Caco-2 (cell line): ENCODE measurements at regions not wholly inside any gene's neighbourhood (a gene's known extent, or its start where the extent isn't known, plus 50 kb on each side); places are given as distances from the start of the nearest gene placed in this dataset.

Experiments
- BruUV-seq: library from RNA; stranded (reverse); fragments of 400-500 nt; replicated peaks from 2 replicates; lab custom pipeline; 2021; lab: Mats Ljungman, UMichigan
- CTCF ChIA-PET: fragments of 300-600 bp; sonication (Branson Sonifier 250); formaldehyde crosslinking; loops from one replicate; lab custom pipeline; 2022; ENCODE audit warnings: antibody characterized with exemption; lab: Charles Lee
- POLR2A ChIA-PET: fragments of 300-600 bp; sonication (Branson Sonifier 250); formaldehyde crosslinking; loops from one replicate; lab custom pipeline; 2022; ENCODE audit warnings: antibody characterized with exemption; lab: Charles Lee
- DNase-seq, 2 experiments: peaks; one replicate each; pipeline versions ENCODE4 v3.0.0 to v3.0.0-alpha.2; 2020 to 2022
- H3K27me3 ChIP-seq: replicated peaks from 2 replicates; pipeline ENCODE4 v1.6.0; 2011; ENCODE audit warnings: low read length; ENCODE audit not compliant: control insufficient read depth, insufficient read depth
- H3K36me3 ChIP-seq: 2 replicates; pipeline ENCODE4 v1.5.1; 2011; ENCODE audit warnings: low read length; ENCODE audit not compliant: control insufficient read depth, insufficient read depth
- H3K4me1 ChIP-seq: fragments of 250-450 bp; sonication (Bioruptor Pico); 2 replicates; pipeline ENCODE4 v1.5.1; 2020; ENCODE audit warnings: mild to moderate bottlenecking
- H3K4me3 ChIP-seq: 2 replicates; pipeline ENCODE4 v1.5.1; 2011; ENCODE audit warnings: low read depth, mild to moderate bottlenecking, control low read depth, low read length
- H3K9me3 ChIP-seq: fragments of 250-450 bp; sonication (Bioruptor Pico); 2 replicates; pipeline ENCODE4 v1.5.1; 2020; ENCODE audit warnings: mild to moderate bottlenecking, moderate library complexity
- H3K27ac Mint-ChIP-seq: one replicate; pipeline ENCODE4 v1.8.0; 2022; ENCODE audit warnings: mixed read lengths; ENCODE audit not compliant: unreplicated experiment
- H3K27me3 Mint-ChIP-seq: one replicate; pipeline ENCODE4 v1.8.0; 2022; ENCODE audit warnings: mixed read lengths; ENCODE audit not compliant: insufficient read depth, unreplicated experiment
- H3K36me3 Mint-ChIP-seq: one replicate; pipeline ENCODE4 v1.8.0; 2022; ENCODE audit warnings: mild to moderate bottlenecking, mixed read lengths; ENCODE audit not compliant: insufficient read depth, unreplicated experiment
- H3K4me1 Mint-ChIP-seq: one replicate; pipeline ENCODE4 v1.8.0; 2022; ENCODE audit warnings: low read depth, mixed read lengths; ENCODE audit not compliant: unreplicated experiment
- H3K4me3 Mint-ChIP-seq: one replicate; pipeline ENCODE4 v1.8.0; 2022; ENCODE audit warnings: mild to moderate bottlenecking, moderate library complexity, mixed read lengths; ENCODE audit not compliant: unreplicated experiment
- H3K9me3 Mint-ChIP-seq: one replicate; pipeline ENCODE4 v1.8.0; 2022; ENCODE audit warnings: mixed read lengths; ENCODE audit not compliant: unreplicated experiment
- CTCF ChIP-seq, 2 experiments: fragments of 200-600 bp in 1 of 2; IDR thresholded peaks; 1 replicate in 1 of 2; 2 replicates in 1 of 2; pipeline versions ENCODE4 v1.5.1 to v1.8.0; 2011 to 2022; ENCODE audit warnings: antibody characterized with exemption in 1 of 2, control low read depth in 1 of 2, inconsistent platforms in 1 of 2, low read depth in 1 of 2, low read length in 1 of 2, mild to moderate bottlenecking in 1 of 2, moderate library complexity in 1 of 2; ENCODE audit not compliant: insufficient read depth in 1 of 2, severe bottlenecking in 1 of 2, unreplicated experiment in 1 of 2
- intact Hi-C: fragments of 100-400 bp; cut with micrococcal nuclease; formaldehyde crosslinking; loops from one replicate; pipeline ENCODE4 v1.10.0; 2022; ENCODE audit not compliant: unreplicated experiment

GRCh38 chr12:90404071-90404470 is 550.9 kb downstream of the CCER1 start:
- ChIA-PET POLR2A (no interaction called here), CTCF (no interaction called here)
- no peaks in the 10 kb centered on the region for H3K9me3 Mint-ChIP-seq

GRCh38 chr12:90401185-90401584 is 553.8 kb downstream of the CCER1 start:
- no peak for DNase-seq
- no peaks in the 10 kb centered on the region for H3K36me3 ChIP-seq
- intact Hi-C loops, result no loop called here
- ChIA-PET CTCF (no interaction called here), POLR2A (no interaction called here)
- no peaks in the 10 kb centered on the region for H3K27me3 Mint-ChIP-seq
- H3K4me1 ChIP-seq, result no peaks in the 10 kb centered on the region
- no peaks in the 10 kb centered on the region for H3K9me3 ChIP-seq
- H3K4me1 Mint-ChIP-seq, result no peaks in the 10 kb centered on the region
- no peaks in the 10 kb centered on the region for H3K27me3 ChIP-seq
- no peak overlapping the region for H3K4me3 Mint-ChIP-seq
- H3K27ac Mint-ChIP-seq, result no peak overlapping the region
- no peak for TF ChIP-seq CTCF (IDR thresholded peaks at IDR 0.05; ENCODE audit: insufficient read depth in 1 of 2, low read depth in 1 of 2, low read length in 1 of 2, severe bottlenecking in 1 of 2, unreplicated experiment in 1 of 2)
- BruUV-seq, result no TSS peak
- no peaks in the 10 kb centered on the region for H3K9me3 Mint-ChIP-seq
- H3K4me3 ChIP-seq, result no peak overlapping the region
- no peaks in the 10 kb centered on the region for H3K36me3 Mint-ChIP-seq

More at GRCh38 chr12:90404071-90404470, 550.9 kb downstream of the CCER1 start:
- Mint-ChIP-seq H3K27ac (no peak overlapping the region), H3K36me3 (no peaks in the 10 kb centered on the region), H3K4me3 (no peak overlapping the region), H3K4me1 (no peaks in the 10 kb centered on the region), H3K27me3 (no peaks in the 10 kb centered on the region)
- intact Hi-C loops, result no loop called here
- no peak for DNase-seq
- BruUV-seq, result no TSS peak
- H3K27me3 ChIP-seq, result no peaks in the 10 kb centered on the region
- no peak overlapping the region for H3K4me3 ChIP-seq
- H3K36me3 ChIP-seq, result no peaks in the 10 kb centered on the region
- no peak for TF ChIP-seq CTCF (IDR thresholded peaks at IDR 0.05; ENCODE audit: insufficient read depth in 1 of 2, low read depth in 1 of 2, low read length in 1 of 2, severe bottlenecking in 1 of 2, unreplicated experiment in 1 of 2)
- no peaks in the 10 kb centered on the region for H3K9me3 ChIP-seq
- no peaks in the 10 kb centered on the region for H3K4me1 ChIP-seq

GRCh38 chr12:90399357-90399756 is 555.6 kb downstream of the CCER1 start:
- CTCF ChIA-PET, result no interaction called here
- Mint-ChIP-seq H3K27me3 (no peaks in the 10 kb centered on the region), H3K36me3 (no peaks in the 10 kb centered on the region), H3K4me3 (no peak overlapping the region), H3K9me3 (no peaks in the 10 kb centered on the region), H3K27ac (no peak overlapping the region), H3K4me1 (no peaks in the 10 kb centered on the region)
- Histone ChIP-seq H3K4me1 (no peaks in the 10 kb centered on the region), H3K36me3 (no peaks in the 10 kb centered on the region), H3K9me3 (no peaks in the 10 kb centered on the region), H3K4me3 (no peak overlapping the region), H3K27me3 (no peaks in the 10 kb centered on the region)
- TF ChIP-seq CTCF (IDR thresholded peaks at IDR 0.05; ENCODE audit: insufficient read depth in 1 of 2, low read depth in 1 of 2, low read length in 1 of 2, severe bottlenecking in 1 of 2, unreplicated experiment in 1 of 2), result no peak
- no peak for DNase-seq
- POLR2A ChIA-PET, result no interaction called here
- intact Hi-C loops, result no loop called here
- BruUV-seq, result no TSS peak
